Stimulated activated CD8-positive, alpha-beta memory T cell treated with anti-CD3 and anti-CD28 coated beads, Interleukin-7, amount 100 ng/mL, for 24 hours (primary cell): ENCODE measurements at regions not wholly inside any gene's neighbourhood (a gene's known extent, or its start where the extent isn't known, plus 50 kb on each side); places are given as distances from the start of the nearest gene placed in this dataset.

ENCODE experiments used
- DNase-seq: peaks from one replicate; pipeline ENCODE4 v3.0.0-alpha.2; 2020; ENCODE audit warnings: low read depth

GRCh38 chr20:34163307-34163706 is 51.3 kb upstream of the EIF2S2 start:
- DNase-seq = no peak

DNA sequence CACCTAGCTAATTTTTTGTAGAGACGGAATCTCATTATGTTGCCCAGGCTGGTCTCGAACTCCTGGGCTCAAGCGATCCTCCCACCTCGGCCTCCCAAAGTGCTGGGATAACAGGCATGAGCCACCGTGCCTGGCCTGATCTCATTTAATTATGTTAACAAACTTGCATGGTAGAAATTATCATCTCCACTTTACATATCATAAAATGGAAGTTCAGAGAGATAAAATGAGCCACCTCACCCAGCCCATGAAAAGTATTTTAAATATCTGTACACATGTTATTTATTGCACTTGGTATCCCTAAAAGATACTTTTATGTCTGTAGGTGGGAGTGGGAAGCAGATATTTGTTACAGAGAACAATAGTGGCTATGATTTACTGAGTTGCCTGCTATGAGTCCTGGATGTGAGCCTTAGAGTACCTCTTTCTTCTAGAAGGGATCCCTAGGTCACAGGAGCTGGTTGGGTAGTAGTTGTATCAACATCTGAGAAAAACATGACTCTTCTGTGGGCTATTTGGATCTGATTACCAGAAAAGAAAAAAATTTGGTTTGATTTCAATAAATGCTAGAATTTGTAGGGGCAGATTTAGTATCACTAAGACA is 52.4 kb upstream of the EIF2S2 start:
- DNase-seq = no peak

DNA sequence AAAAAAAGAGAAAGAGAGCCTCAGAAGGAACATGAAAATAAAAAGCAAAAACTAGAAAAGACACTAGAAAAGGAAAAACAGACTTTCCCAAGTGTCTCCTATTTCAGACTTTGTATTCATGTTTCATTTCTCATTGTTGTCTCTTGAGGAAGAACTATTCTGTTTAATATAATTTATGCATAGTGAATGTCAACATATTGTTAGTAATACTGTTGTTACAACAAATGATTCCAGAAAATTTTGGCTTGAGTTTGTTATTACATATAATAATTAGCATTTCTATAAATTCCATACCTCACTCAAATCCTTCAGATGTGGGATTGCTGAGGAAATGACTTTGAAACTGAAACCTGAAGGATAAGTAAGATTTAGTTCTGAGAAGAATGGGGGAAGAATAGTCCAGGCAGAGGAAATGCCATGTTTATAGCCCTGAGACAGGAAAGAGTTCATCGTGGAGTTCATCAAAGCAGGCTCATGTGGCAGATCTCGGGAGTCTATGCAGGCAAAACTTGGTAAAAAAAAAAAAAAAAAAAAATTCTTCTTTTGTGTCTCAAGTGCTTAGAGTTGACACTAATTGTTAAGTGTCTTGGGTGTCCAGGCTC is 53.1 kb upstream of the EIF2S2 start:
- no peak for DNase-seq

DNA sequence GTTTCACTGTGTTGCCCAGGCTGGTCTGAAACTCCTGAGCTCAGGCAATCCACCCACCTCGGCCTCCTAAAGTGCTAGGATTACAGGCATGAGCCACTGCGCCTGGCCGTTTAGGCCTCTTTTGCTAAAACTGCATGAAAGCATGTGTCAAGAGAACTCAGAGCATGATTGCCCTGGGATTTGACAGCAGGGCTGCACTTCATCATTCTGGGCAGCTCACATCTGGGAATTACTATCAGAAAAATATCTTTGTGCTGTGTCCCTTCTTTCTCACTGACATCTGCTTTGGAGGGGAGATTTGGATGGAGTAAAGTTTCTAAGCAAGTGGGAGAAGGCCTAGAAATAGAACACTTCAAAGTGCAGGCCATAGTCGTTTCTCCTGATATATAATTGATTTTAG is 59.6 kb upstream of the EIF2S2 start:
- no peak for DNase-seq

GRCh38 chr20:34172926-34173325 is 60.9 kb upstream of the EIF2S2 start:
- no peak for DNase-seq

- no peak for DNase-seq
These were observed 63.0 kb upstream of the EIF2S2 start for GRCh38 chr20:34175079-34175478.

DNA sequence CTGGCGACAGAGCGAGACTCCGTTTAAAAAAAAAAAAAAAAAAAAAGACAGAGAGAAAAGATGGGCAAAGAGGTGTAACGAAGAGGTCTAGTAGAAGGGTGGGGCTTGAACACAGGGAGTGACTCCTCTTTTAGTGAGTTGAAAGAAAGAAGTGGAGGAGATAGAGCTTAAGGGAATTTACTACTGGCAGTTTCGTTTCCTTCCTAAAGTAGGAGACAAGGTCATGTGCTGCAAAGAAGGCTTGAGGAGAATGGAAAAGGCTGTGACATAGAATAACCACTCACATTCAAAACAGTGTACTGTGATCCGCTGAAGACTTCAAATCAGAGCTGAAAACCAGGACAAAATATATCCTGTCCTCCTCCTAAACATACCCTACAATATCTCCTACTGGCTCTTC is 63.8 kb upstream of the EIF2S2 start:
- no peak for DNase-seq

DNA sequence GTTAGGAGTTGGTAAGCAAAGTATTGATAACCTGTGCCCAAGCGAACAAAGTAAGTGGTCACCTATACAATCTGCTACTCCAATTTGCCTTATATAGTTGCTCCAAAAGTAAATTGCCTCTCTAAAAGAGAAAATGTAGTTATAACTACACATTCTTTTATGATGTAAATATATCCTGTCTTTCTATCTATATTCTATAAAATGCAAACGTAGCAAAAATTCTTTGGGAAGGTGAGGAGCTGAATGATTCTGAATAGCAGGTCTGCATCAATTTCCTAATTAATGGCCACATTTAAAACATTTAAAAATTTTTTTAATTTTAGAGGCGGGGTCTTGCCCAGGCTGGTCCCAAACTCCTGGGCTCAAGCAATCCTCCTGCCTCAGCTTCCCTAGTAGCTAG is 64.2 kb upstream of the ASIP start:
- no peak for DNase-seq

DNA sequence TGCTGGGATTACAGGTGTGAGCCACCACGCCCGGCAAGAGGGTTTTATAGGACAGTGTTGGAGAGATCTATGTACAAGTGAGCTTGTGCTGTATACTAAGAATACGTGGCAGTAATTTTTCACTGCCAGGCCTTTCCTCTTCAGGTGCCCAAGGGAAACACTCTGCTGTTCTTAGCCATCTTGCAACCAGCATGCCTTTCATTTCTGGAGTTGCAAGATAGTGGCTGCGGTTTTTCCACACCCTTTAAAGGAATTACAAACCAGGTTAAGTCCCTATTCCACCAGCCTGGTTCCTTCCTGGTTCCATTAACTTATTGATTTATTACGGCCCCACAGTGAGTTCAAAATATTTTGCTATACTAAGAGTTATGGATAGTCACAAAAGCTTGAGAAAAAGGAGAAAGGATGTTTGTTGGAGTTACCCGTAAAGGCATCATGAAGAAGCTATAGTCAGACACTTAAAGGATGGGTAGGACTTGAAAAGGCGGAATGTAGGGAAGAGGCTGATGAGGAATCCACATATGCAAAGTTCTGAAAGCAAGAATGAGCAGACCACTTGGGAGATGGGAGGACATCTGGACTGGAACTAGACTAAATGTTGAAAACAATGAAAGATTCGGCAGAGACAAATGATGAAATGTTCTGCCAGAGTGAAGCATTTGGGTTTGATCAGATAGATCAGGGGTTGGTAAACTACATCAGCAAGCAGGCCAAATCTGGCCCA is 61.4 kb upstream of the ASIP start:
- DNase-seq = no peak

DNA sequence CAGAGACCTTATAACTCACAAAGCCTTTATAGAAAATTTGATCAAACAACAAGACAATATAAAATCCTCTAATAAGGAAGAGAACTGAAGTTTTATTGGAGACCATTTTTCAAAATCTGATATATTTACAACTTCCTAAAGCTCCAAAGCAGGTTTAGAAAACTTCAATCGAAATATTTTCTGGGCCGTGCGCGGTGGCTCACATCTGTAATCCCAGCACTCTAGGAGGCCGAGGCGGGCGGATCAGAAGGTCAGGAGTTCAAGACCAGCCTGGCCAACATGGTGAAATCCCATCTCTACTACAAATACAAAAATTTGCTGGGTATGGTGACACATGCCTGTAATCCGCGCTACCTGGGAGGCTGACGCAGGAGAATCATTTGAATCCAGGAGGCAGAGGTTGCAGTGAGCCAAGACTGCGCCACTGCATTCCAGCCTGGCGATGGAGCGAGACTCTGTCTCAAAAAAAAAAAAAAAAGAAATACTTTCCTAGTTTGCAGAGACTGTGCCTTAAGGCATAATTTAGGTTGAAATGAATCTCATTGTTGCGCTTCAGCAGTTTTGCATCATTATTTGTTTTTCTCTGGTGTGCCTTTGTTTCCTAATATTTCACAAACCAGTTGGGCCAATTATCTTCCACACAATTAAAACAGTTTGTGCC is 60.6 kb upstream of the ASIP start:
- no peak for DNase-seq

- no peak for DNase-seq
These were observed 59.7 kb upstream of the ASIP start for GRCh38 chr20:34181484-34181883.

DNA sequence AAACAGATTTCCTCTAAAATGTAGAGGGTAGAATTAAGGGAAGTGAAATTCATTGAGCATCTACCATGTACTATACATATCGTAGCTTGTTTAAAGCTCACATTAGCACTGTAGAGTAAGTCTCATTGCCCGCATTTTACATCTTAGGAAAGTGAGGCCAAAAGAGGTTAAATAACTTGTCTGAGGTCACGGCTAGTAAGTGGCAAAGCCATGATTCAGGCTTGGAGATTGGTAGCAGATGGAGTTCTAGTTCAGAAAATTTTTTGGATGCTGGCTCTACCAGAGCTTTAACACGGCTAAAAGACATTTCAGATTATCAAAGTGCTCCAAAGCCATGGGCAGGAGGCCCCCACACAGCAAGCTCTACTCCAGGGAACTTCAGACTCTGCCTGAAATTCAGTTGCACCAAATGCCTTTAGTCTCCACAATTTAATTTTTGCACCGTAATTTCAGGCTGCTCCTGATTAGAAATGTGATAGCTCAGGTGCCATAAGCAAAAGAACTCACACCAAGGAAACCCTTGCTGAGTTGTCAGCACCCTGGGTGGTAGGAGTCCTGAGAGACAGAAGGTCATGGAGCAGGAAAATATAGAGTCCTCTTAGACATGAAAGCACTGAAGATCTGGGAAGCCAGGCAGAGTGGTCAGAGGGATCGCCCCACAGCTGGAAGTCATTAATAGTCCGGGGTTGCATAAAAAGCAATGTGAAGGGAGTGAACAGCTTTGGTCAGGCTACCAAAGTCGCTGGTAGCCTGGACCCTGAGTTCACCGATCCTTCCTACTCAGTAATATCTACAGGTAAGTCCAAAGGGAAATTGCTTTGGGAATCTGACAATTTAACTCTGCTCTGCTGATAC is 55.2 kb upstream of the ASIP start:
- DNase-seq = no peak

- no peak for DNase-seq
These were observed 51.6 kb upstream of the ASIP start for GRCh38 chr20:34189572-34190163.

- DNase-seq = no peak
These were observed 51.0 kb upstream of the ASIP start for GRCh38 chr20:34190262-34190661.

DNA sequence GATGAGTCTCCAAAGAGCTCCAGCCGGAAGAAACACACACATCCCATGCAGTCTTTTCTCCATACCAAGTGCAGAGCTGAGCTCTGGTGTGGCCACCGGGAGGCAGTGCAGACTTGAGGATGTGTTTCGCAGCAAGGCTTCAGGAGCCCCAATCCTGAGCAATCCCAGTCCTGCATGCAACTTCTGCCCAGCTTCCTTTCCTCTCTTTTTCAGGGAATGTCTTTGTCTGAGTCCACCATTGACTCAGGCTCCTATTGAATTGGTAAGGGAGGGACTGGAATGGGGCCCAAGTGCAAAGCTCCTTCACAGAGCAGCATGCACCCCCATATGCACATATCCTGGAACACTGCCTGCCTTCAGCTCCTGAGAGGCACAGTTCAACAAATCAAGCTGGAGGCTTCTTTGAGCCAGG is 50.5 kb upstream of the ASIP start:
- DNase-seq = peak; percentile 3
